Keratinocyte (primary cell): ENCODE measurements at regions not wholly inside any gene's neighbourhood (a gene's known extent, or its start where the extent isn't known, plus 50 kb on each side); places are given as distances from the start of the nearest gene placed in this dataset.

Source experiments
- DNase-seq: peaks from one replicate; pipeline ENCODE4 v3.0.0-alpha.2; 2011; ENCODE audit warnings: low read depth, missing footprints, low spot score
- FAIRE-seq: peaks from 2 replicates; lab custom pipeline; 2011; peaks lifted over from hg19 to GRCh38; lab: Jason Lieb, UNC
- H2AFZ ChIP-seq: 2 replicates; pipeline ENCODE4 v1.6.0; 2012; ENCODE audit warnings: low read length, control low read depth, inconsistent platforms; ENCODE audit not compliant: control insufficient read depth
- H3K27ac ChIP-seq: 2 replicates; pipeline ENCODE4 v1.5.1; 2011; ENCODE audit warnings: low read length; ENCODE audit not compliant: control insufficient read depth, insufficient read depth
- H3K27me3 ChIP-seq: 3 replicates; pipeline ENCODE4 v1.6.0; 2011; ENCODE audit warnings: low read length; ENCODE audit not compliant: control insufficient read depth, insufficient read depth; ENCODE audit errors: extremely low read depth
- H3K36me3 ChIP-seq, 2 experiments: 2 replicates in 1 of 2; 3 replicates in 1 of 2; pipeline ENCODE4 v1.5.1; 2011; ENCODE audit warnings: low read length in 2 of 2, mild to moderate bottlenecking in 1 of 2; ENCODE audit not compliant: control insufficient read depth in 2 of 2, insufficient read depth in 2 of 2; ENCODE audit errors: extremely low read depth in 1 of 2
- H3K4me1 ChIP-seq: 3 replicates; pipeline ENCODE4 v1.5.1; 2011; ENCODE audit warnings: low read length; ENCODE audit not compliant: control insufficient read depth, insufficient read depth; ENCODE audit errors: extremely low read depth
- H3K4me2 ChIP-seq: 3 replicates; pipeline ENCODE4 v1.6.0; 2011; ENCODE audit warnings: low read depth, low read length; ENCODE audit not compliant: control insufficient read depth, insufficient read depth; ENCODE audit errors: extremely low read depth
- H3K4me3 ChIP-seq, 3 experiments: fragments of 200-600 bp in 1 of 3; sonication (generic) in 1 of 3; 2 replicates in 2 of 3; 3 replicates in 1 of 3; pipeline ENCODE4 v1.5.1; 2011 to 2016; ENCODE audit warnings: low read length in 3 of 3, mild to moderate bottlenecking in 3 of 3, control low read depth in 2 of 3, inconsistent platforms in 1 of 3, low read depth in 1 of 3, mixed read lengths in 1 of 3, mixed run types in 1 of 3, moderate library complexity in 1 of 3; ENCODE audit not compliant: control insufficient read depth in 2 of 3, insufficient read depth in 2 of 3; ENCODE audit errors: extremely low read depth in 1 of 3
- H3K79me2 ChIP-seq: 2 replicates; pipeline ENCODE4 v1.6.0; 2012; ENCODE audit warnings: low read length; ENCODE audit not compliant: control insufficient read depth, insufficient read depth
- H3K9ac ChIP-seq: 3 replicates; pipeline ENCODE4 v1.6.0; 2011; ENCODE audit warnings: low read length; ENCODE audit not compliant: control insufficient read depth, insufficient read depth; ENCODE audit errors: extremely low read depth
- H3K9me1 ChIP-seq: 3 replicates; pipeline ENCODE4 v1.6.0; 2011; ENCODE audit warnings: low read length; ENCODE audit not compliant: control insufficient read depth, insufficient read depth; ENCODE audit errors: extremely low read depth
- H3K9me3 ChIP-seq: 2 replicates; pipeline ENCODE4 v1.5.1; 2012; ENCODE audit warnings: low read depth, low read length; ENCODE audit not compliant: control insufficient read depth
- H4K20me1 ChIP-seq: 3 replicates; pipeline ENCODE4 v1.6.0; 2011; ENCODE audit warnings: low read length; ENCODE audit not compliant: control insufficient read depth, insufficient read depth; ENCODE audit errors: extremely low read depth
- CTCF ChIP-seq, 3 experiments: IDR thresholded peaks in 1 of 3; conservative IDR thresholded peaks in 1 of 3; optimal IDR thresholded peaks in 1 of 3; 2 replicates in 2 of 3; 3 replicates in 1 of 3; pipeline versions ENCODE3 to v1.5.1; 2011; ENCODE audit warnings: low read length in 3 of 3, mild to moderate bottlenecking in 3 of 3, moderate library complexity in 2 of 3, control low read depth in 1 of 3, inconsistent platforms in 1 of 3; ENCODE audit not compliant: insufficient read depth in 2 of 3; ENCODE audit errors: extremely low read depth in 1 of 3
- EZH2 ChIP-seq: IDR thresholded peaks from one replicate; pipeline ENCODE4 v1.6.1; 2012; ENCODE audit warnings: inconsistent platforms, mild to moderate bottlenecking, low read length, moderate library complexity
- dilution Hi-C: fragments of 300-500 bp; cut with MboI; formaldehyde crosslinking; loops from one replicate; pipeline ENCODE4 v1.7.0; 2020; ENCODE audit warnings: low sequenced_read_pairs; ENCODE audit not compliant: extremely low pct_ligation_motif_present

GRCh38 chr5:27473307-27474046 lies 435.1 kb upstream of the CDH9 start:
- no peaks in the 10 kb centered on the region for H4K20me1 ChIP-seq
- no peaks in the 10 kb centered on the region for H3K4me1 ChIP-seq
- FAIRE-seq = no peak
- dilution Hi-C loops = no loop called here
- no peaks in the 10 kb centered on the region for H3K79me2 ChIP-seq
- peaks cover 6% of the 10 kb centered on the region for H3K9me3 ChIP-seq
- H3K4me2 ChIP-seq = no peak overlapping the region
- no peak overlapping the region for H3K9ac ChIP-seq
- no peak for DNase-seq
- H3K9me1 ChIP-seq = no peaks in the 10 kb centered on the region
- TF ChIP-seq CTCF (optimal IDR thresholded peaks at IDR 0.05 in 1 of 3, IDR thresholded peaks at IDR 0.05 in 1 of 3, conservative IDR thresholded peaks at IDR 0.05 in 1 of 3; ENCODE audit: extremely low read depth in 1 of 3, insufficient read depth in 2 of 3, low read length in 3 of 3) = no peak
- no peak for TF ChIP-seq EZH2
- no peaks in the 10 kb centered on the region for H3K36me3 ChIP-seq
- H3K4me3 ChIP-seq = no peak overlapping the region
- H3K27ac ChIP-seq = no peak overlapping the region
- H2AFZ ChIP-seq = no peak overlapping the region
- H3K27me3 ChIP-seq = no peaks in the 10 kb centered on the region

GRCh38 chr5:27472871-27473270 lies 434.5 kb upstream of the CDH9 start:
- dilution Hi-C loops = no loop called here
- no peak overlapping the region for H3K9ac ChIP-seq
- H3K27me3 ChIP-seq = no peaks in the 10 kb centered on the region
- H3K27ac ChIP-seq = no peak overlapping the region
- peaks cover 6% of the 10 kb centered on the region for H3K9me3 ChIP-seq
- H3K4me2 ChIP-seq = no peak overlapping the region
- TF ChIP-seq EZH2 (no peak), CTCF (optimal IDR thresholded peaks at IDR 0.05 in 1 of 3, IDR thresholded peaks at IDR 0.05 in 1 of 3, conservative IDR thresholded peaks at IDR 0.05 in 1 of 3; ENCODE audit: extremely low read depth in 1 of 3, insufficient read depth in 2 of 3, low read length in 3 of 3) (no peak)
- no peaks in the 10 kb centered on the region for H3K79me2 ChIP-seq
- no peaks in the 10 kb centered on the region for H3K9me1 ChIP-seq
- H3K36me3 ChIP-seq = no peaks in the 10 kb centered on the region
- no peaks in the 10 kb centered on the region for H3K4me1 ChIP-seq
- FAIRE-seq = no peak
- no peak for DNase-seq
- H4K20me1 ChIP-seq = no peaks in the 10 kb centered on the region
- no peak overlapping the region for H3K4me3 ChIP-seq
- H2AFZ ChIP-seq = no peak overlapping the region
